ENCODE measurements at regions not wholly inside any gene's neighbourhood (a gene's known extent, or its start where the extent isn't known, plus 50 kb on each side); places are given as distances from the start of the nearest gene placed in this dataset.

- TF ChIP-seq EGR1 (IDR thresholded peaks at IDR 0.05) (no peak), MAX (IDR thresholded peaks at IDR 0.05) (no peak), REST (IDR thresholded peaks at IDR 0.05; ENCODE audit: low read depth) (no peak), TAF1 (IDR thresholded peaks at IDR 0.05; ENCODE audit: low read depth) (no peak), CREB1 (IDR thresholded peaks at IDR 0.05; ENCODE audit: low read depth) (no peak), CEBPB (IDR thresholded peaks at IDR 0.05) (no peak), EP300 (IDR thresholded peaks at IDR 0.05; ENCODE audit: borderline replicate concordance) (no peak), YY1 (IDR thresholded peaks at IDR 0.05; ENCODE audit: low read depth) (no peak), RAD21 (IDR thresholded peaks at IDR 0.05; ENCODE audit: low read depth) (no peak), NFIC (IDR thresholded peaks at IDR 0.05) (no peak), USF1 (IDR thresholded peaks at IDR 0.05) (no peak), ZBTB7A (IDR thresholded peaks at IDR 0.05; ENCODE audit: low read depth) (no peak), TCF12 (IDR thresholded peaks at IDR 0.05; ENCODE audit: low read depth) (no peak), FOXM1 (IDR thresholded peaks at IDR 0.05; ENCODE audit: borderline replicate concordance, low read depth) (no peak)
Measured at GRCh38 chr3:194221336-194221735, 85.4 kb downstream of the HES1 start.
